Activated T-cell treated with anti-CD3 and anti-CD28 coated beads, Interleukin-2, amount 50 U/mL, for 48 hours (primary cell): ENCODE measurements at regions not wholly inside any gene's neighbourhood (a gene's known extent, or its start where the extent isn't known, plus 50 kb on each side); places are given as distances from the start of the nearest gene placed in this dataset.
"Not testable (repeated sequence)": the region's sequence is repeated elsewhere in the genome, so short reads cannot be mapped to it uniquely, and the experiment has no call there.

ENCODE experiments used
- DNase-seq, 2 experiments: peaks; one replicate each; pipeline ENCODE4 v3.0.0-alpha.2; 2020

DNA sequence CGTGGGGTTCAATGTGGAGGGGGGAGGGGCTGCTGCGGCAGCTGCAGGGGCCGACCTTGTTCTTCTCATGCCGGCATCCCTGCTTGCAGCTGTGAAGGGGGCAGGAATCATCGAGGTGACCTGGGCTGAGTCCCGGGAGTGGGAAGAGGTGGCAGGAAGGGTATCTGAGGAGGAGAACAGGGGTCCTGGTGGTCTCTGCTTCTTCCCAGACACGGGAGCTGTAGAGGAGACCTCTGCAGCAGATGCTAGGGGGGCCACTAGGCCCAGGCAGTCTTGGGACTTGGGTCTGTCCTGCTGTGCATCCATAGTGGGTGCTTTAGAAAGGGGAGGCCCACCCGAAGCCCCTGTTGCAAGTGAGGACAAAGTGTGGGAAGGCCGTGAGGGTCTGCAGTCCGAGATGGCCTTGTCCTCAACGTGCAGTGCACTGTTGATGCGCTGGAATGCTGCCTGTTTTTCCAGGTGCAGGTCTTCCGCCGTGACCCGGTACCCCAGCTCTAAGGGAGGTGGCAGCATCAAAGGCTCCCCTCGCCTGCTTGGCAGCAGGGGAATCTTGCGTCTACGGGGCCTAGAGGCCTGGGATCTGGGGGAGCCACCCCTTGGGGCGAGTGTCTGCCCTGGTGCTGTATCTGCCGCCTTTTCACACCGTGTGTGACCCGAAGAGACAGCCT is 1370.0 kb downstream of the CDH12 start:
- DNase-seq: not testable (repeated sequence)

DNA sequence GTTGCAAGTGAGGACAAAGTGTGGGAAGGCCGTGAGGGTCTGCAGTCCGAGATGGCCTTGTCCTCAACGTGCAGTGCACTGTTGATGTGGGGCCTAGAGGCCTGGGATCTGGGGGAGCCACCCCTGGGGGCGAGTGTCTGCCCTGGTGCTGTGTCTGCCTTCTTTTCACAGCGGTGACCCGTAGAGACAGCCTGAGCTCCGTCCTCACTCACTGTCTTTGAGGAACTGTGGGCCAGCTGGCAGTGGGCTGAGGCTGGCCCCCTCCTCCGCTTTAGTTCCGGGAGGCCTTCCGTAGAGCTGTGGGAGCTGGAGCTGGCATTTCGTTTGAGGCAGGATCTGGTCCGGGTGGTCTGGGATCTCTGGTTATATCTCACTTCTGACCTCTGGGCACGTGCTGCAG is 1370.6 kb downstream of the CDH12 start:
- DNase-seq: not testable (repeated sequence)

DNA sequence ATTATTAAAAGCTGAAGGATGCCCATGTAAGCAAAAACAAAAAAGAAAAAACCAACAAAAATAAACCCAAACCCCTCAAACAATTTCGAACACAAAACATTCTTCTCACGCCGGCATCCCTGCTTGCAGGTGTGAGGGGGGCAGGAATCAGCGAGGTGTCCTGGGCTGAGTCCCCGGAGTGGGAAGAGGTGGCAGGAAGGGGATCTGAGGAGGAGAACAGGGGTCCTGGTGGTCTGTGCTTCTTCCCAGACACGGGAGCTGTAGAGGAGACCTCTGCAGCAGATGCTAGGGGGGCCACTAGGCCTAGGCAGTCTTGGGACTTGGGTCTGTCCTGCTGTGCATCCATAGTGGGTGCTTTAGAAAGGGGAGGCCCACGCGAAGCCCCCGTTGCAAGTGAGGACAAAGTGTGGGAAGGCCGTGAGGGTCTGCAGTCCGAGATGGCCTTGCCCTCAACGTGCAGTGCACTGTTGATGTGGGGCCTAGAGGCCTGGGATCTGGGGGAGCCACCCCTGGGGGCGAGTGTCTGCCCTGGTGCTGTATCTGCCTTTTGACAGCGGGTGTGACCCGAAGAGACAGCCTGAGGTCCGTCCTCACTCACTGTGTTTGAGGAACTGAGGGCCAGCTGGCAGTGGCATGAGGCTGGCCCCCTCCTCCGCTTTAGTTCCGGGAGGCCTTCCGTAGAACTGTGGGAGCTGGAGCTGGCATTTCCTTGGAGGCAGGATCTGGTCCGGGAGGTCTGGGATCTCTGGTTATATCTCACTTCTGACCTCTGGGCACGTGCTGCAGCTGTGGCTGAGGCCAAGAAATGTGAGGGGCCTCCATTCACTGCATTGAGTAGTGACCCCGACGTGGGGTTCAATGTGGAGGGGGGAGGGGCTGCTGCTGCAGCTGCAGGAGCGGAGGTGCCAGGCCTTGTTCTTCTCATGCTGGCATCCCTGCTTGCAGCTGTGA is 1371.5 kb downstream of the CDH12 start:
- not testable (repeated sequence) for DNase-seq

DNA sequence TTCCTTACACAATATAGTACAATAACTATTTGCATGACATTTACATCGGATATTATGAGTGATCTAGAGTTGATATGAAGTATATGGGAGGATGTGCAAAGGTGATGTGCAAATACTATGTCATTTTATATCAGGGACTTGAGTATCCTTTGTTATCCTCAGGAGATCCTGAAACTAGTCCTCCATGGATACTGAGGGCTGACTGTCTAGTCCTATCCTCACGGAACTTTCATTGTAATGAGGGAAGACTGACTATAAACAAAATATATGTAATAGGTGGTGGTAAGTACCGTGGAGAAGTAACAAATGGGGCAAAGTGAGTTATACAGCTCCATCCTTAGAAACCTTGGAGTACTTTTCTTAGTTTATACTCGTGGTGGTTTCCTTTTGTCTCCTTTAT is 1373.1 kb downstream of the CDH12 start:
- not testable (repeated sequence) for DNase-seq

DNA sequence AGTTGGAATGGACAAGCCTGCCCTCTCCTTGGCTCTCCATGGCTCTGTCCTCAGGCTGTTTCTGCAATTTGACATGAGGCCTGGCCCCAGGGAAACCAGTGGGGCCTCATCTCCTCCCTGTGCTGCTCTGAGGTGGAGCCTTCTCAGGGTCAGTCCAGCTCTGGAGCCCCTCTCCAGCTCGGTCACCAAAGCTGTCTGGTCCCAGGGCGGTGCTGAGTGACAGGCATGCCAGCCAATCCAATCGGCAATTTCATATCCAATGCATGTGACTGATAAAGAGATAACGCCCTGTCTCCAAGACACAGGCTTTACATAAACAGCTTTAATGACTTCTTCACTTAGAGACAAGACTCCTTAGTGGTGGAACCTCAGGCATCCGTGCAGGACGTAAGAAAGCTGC is 1379.2 kb downstream of the CDH12 start:
- DNase-seq: not testable (repeated sequence)

DNA sequence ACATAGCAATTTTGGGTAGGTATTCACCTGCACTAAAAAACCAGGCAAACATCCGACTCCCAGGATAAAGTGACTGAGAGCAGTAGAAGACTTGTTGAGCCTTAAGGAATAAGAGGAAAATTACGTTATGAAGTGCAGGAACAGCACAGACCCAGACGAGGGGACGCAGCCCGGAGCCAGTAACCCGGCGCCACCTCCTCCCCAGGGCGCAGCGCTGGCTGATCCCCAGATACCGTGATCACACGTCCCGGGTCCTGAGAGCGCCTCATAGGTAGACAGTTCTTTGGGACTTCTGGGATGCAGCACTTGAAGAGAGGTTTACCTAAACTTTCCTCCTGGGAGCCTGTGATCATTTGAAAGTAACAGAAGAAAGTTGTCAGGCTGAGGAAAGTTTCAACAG is 1379.7 kb downstream of the CDH12 start:
- not testable (repeated sequence) for DNase-seq

DNA sequence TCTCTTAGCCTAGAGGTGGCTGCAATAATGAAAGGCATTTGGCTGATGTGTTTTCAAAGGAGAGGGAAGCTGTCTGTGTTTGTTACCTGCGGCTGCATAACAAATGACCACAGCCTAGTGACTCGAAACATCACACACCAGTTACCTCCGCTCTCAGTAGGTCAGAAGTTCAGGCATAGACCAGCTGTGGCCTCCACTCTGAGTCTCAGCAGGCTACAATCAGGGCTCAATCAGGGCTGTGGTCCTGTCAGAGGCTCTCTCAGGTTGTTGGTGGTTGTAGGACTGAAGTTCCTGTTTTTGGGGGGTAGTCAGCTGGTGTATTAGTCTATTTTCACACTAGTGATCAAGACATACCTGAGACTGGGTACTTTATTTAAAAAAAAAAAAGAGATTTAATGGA is 1381.5 kb downstream of the CDH12 start:
- not testable (repeated sequence) for DNase-seq

DNA sequence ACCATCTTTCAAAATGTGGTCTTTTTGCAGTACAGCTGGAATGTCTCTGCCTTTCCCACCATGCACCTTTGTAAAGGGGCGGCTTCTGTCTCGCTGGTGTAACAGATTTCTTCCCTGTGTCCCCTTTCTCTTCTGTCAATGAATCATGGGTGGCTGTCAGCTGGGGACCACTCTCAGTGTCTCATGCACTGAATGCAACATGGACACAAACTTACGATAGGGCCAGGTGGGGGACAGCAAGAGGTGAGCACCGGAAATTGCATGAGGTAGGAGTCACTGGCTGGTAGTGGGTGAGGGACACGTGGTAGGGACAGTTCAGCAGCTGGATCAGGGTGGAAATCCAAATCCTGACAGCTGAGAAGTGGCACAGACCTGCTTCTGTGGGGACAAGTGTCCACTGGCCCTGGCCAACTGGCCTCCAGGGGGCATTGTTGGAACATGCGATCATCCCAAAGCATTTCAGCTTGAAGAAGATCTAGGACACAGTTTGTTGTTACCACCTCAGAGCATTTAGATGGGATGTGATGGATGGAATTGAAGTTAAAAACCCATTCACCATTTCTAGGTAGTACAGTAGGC is 1383.5 kb downstream of the CDH12 start:
- not testable (repeated sequence) for DNase-seq

DNA sequence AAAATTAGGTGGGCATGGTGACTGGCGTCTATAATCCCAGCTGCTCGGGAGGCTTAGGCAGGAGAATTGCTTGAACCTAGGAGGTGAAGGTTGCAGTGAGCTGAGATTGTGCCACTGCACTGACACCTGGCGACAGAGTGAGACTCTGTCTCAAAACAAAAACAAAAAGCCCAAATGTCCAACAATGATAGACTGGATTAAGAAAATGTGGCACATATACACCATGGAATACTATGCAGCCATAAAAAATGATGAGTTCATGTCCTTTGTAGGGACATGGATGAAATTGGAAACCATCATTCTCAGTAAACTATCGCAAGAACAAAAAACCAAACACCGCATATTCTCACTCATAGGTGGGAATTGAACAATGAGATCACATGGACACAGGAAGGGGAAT is 1385.6 kb downstream of the CDH12 start:
- DNase-seq: not testable (repeated sequence)

DNA sequence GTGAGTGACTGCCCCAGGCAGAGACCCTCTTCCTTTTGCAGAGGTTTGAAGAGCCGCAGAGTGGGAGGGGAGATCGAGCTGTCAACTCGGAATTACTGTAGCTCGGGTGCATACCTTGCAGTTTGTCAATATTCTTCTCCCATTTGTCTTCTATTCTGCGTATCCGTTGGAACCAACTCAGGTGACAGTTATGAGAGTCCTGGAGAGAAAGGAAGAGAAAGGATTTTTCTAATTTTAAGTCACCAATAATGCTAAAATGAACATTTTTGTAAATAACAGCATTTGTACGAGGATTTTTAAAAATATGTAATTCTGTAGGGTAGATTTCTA is 1393.4 kb downstream of the CDH12 start:
- not testable (repeated sequence) for DNase-seq

DNA sequence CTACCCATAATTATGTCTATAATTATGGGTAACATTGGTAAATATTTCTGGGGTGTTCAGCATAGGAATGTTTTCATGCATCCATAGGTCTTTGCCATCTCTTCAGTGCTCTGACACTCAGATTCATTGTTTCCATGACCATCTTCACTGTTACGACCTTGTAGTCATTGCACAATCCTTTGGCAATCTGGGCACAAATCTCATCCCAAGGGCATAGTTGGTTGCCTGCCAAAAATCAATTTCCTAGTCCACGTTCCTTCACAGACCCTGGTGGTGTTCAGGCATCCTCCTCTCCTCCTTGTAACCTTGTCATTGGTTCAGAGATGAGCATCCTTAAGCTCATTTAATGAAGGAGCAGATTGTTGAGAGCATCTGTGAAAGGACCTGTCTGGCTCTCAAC is 1400.7 kb downstream of the CDH12 start:
- no peak for DNase-seq

DNA sequence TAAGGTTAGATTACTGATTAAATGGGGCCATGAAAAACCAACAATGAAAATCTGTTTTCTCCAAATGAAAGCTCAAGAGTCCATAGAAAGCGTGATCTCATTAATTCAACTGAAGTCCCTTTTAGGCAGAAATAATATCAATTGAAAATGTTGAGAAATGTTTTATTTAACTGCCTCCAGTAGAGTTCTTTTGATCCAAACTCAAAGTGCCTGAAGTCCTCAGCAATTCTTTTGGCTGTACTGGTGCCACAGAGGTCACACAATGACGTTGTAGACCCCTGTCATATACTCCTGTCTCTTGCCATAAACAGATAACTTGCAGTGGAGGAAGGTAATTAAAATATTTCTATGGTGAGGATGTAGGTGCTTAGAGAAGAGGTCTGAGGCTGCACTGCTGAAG is 1420.5 kb downstream of the CDH12 start:
- no peak for DNase-seq

DNA sequence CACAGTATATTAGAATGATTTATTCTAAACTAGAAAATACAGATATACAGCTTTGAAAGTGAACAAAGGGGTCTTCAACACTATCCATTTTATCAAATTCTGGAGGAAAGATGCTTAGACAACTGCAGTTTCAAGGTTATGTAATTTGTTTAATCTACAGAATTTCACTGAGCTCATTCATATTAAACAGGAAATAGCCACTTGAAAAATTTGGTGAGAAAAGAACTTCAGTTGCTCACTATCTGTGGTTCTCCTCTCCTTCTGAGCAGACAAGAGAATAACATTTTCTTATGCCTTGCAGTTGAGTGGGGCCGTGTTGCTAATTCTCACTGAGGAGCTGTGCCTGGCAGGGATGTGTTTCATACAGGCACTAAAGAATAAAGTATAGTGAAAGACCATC is 1428.2 kb downstream of the CDH12 start:
- no peak for DNase-seq

DNA sequence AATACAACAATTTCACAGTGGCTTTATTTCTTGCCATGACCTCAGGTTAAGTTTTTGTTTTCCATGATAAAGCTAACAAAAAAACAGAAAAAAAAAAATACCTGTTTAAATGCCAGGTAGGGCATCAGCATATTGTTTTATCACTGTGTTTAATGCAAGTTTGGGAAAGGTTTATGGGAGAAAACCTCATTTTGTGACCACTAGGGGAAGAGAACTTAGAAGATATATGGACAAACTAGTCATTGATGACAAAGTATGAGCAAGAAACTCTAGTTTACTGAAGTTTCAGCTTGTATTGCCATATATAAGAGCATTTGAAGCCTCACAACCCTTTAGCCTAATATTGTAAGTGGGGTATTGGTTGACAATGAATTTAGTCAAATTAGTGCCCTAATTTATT is 1431.4 kb upstream of the CDH18 start:
- no peak for DNase-seq

DNA sequence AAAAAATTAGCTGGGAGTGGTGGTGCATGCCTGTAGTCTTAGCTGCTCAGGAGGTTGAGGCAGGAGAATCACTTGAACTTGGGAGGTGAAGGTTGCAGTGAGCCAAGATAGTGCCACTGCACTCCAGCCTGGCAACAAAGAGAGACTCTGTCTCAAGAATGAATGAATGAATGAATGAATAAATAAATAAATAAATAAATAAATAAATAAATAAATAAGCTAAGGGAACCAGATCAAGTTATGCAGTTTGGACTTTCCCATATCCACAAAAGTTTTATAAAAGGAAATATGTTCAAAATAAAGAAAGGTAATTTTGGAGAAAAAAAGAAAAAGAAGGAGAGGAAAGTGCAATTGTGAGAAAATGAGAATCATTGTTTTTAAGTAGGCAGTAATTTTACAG is 1414.1 kb upstream of the CDH18 start:
- DNase-seq: not testable (repeated sequence)

DNA sequence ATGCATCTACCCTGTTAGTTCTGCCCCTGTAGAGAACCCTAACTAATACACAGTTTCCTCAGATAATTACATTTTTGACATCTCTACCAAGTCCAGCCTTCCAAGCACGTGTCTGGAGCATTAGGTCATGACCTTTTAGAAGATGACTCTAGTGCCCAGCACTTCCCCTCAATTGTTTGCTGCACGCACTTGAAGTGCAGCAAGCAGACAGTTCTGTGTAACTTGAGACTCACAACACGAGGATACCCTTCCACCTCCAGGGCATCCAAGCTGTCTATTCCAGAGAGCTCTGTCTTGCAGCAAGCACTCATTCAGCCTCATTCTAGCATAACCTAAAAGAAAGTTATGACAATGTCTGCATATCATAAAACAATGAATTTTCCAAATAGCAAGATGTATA is 1410.5 kb upstream of the CDH18 start:
- DNase-seq: no peak

DNA sequence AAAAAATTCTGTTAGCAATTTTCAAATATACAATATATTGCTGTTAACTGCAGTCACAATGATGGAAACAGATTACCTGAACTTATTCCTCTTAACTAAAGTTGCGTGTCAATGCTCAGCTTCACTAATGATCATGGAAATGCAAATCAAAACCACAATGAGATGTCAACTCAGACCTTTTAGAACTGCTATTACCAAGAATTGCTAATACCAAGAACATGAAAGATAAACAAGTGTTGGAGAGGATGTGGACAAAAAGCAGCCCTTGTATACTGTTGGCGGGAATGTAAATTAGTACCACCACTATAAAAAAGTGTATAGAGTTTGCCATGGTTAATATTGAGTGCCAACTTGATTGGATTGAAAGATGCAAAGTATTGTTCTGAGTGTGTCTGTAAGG is 1409.7 kb upstream of the CDH18 start:
- DNase-seq: no peak

DNA sequence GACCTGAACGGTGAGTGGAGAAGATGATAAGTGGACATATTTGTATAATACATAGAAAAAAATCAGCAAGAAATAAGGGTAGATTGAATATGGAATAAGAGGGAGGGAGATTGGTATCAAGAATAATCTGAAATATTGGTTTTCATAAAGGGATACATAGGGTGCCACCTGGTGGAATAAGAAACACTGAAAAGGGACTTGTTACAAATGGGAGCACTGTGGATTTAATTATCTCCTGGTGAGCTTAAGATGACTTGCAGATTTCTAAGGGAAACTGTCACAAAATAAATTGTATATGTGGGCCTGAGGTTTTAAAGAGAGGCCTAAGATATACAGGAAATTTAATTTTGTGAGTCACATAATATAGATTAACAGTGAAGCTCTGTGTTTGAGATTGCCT is 1403.5 kb upstream of the CDH18 start:
- DNase-seq: no peak

DNA sequence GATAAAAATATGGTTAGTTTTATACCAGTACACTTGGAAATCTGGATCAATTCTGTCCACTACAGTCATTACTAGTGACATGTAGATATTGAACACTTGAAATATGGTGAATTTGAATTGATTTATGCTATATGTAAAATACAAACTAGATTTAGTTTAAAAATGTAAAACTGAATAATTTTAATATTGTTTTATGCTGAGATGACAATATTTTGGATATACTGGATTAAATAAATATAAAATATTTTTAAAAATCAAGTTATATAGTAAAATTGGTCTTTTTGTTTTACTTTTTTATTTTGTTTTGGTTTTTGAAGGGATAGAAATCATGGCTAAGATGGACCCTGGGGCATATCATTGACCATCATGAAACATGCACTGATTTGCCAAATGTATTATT is 1372.8 kb upstream of the CDH18 start:
- DNase-seq: not testable (repeated sequence)

DNA sequence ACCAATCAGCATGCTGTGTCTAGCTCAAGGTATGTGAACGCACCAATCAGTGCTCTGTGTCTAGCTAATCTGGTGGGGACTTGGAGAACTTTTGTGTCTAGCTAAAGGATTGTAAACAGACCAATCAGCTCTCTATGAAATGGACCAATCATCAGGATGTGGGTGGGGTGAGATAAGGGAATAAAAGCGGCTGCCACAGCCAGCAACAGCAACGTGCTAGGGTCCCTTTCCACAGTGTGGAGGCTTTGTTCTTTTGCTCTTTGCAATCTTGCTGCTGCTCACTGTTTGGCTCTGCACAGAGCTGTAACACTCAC is 1353.9 kb upstream of the CDH18 start:
- DNase-seq: peak in 1 of 2 experiments; percentile 12

DNA sequence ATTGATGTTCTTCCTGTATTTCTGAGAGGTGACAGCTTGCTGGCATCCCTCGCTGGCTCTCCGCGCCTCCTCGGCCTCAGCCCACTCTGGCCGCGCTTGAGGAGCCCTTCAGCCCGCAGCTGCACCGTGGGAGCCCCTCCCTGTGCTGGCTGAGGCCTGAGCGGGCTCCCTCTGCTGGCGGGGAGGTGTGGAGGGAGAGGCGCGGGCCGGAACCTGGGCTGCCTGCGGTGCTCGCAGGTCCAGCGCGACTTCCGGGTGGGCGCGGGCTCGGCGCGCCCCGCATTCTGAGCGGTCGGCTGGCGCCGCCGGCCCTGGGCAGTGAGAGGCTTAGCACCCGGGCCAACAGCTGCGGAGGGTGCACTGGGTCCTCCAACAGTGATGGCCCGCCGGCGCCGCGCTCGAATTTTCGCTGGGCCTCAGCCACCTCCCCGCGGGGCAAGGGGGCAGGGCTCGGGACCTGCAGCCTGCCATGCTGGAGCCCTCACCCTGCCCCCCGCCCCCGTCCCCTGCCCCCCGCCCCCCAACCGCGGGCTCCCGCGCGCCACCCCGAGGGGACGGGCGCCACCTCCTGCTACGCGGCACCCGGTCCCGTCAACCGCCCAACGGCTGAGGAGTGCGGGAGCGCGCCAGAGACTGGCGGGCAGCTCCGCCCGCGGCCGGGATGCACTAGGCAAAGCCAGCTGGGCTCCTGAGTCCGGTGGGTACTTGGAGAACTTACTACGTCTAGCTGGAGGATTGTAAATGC is 1353.4 kb upstream of the CDH18 start:
- DNase-seq: peak; percentile 14 to 15

DNA sequence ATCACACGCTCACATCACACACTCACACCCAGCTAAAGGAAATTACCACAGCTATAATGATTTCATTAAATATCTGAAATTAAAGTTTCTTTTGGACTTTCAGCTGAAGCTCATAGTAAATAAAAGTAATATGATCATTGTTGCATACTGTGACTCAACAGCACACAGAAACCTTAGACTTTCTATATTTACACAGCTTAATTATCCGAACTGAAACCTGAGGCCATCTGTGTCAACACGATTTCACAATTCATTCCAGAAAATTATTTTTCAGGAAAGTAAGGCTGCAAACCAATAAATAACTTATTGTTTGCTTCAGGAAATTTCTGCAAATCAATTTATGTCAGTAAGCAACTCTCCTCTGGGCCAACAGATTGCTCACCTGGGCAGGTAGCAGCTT is 1352.2 kb upstream of the CDH18 start:
- DNase-seq: not testable (repeated sequence)

DNA sequence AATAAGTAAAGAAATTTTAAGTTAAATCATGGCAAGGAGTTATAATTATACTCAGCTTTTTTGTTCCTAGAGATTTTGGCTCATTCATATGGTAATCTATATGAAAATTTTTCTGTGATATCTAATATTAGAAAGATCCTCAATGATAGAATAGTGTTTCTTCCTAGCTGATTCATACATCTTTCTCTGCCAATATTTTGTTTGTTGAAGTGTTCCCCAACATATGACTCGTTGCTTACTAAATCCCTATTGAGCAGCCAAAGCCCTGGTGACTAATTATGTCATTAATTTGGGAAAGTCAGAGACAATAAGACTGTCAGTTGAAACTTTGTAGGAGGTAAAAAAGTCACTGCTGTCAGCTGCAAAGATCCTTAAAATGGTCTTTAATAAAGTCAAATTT is 1348.5 kb upstream of the CDH18 start:
- not testable (repeated sequence) for DNase-seq
